T-helper 17 cell (primary cell): ENCODE measurements at regions not wholly inside any gene's neighbourhood (a gene's known extent, or its start where the extent isn't known, plus 50 kb on each side); places are given as distances from the start of the nearest gene placed in this dataset.

ENCODE experiments used
- ATAC-seq: fragments of 150-1000 bp; cut with Tn5 transposase; 2 replicates; pipeline ENCODE4 v1.10.0; 2021; ENCODE audit warnings: mild to moderate bottlenecking, moderate library complexity
- DNase-seq, 3 donors: peaks; one replicate each; pipeline versions ENCODE4 v3.0.0 to v3.0.0-alpha.2; 2020 to 2021
- H3K9me3 ChIP-seq: one replicate; pipeline ENCODE4 v1.7.0; 2013; ENCODE audit warnings: low read length, mild to moderate bottlenecking; ENCODE audit not compliant: control insufficient read depth, poor library complexity, severe bottlenecking
- H3K27ac Mint-ChIP-seq: one replicate; pipeline ENCODE4 v1.8.0; 2022; ENCODE audit warnings: mild to moderate bottlenecking, moderate library complexity, mixed read lengths
- H3K27me3 Mint-ChIP-seq: one replicate; pipeline ENCODE4 v1.8.0; 2022; ENCODE audit warnings: mixed read lengths
- H3K36me3 Mint-ChIP-seq: one replicate; pipeline ENCODE4 v1.8.0; 2022; ENCODE audit warnings: low read depth, mixed read lengths
- H3K4me1 Mint-ChIP-seq: one replicate; pipeline ENCODE4 v1.8.0; 2022; ENCODE audit warnings: mild to moderate bottlenecking, mixed read lengths
- H3K4me3 Mint-ChIP-seq: one replicate; pipeline ENCODE4 v1.8.0; 2022; ENCODE audit warnings: mild to moderate bottlenecking, moderate library complexity, mixed read lengths

DNA sequence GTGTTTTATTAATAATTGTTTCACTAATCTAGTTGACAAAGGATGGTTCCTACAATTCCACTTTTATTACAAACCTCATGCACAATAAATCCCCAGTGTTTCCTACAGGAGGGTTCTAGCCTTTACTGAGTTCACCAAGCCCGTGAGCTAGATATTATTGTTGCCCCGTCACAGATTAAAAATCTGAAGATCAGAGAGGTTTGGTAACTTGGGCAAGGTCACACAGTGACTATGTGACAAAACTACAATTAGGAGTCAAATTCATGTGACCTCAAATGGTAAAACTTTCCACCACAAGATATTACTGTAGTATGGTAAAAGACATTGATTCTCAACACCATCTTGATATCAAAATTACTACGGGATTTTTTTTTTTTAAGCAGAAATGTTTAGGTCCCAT is 124.6 kb downstream of the BTC start:
- no peaks in the 10 kb centered on the region for H3K9me3 ChIP-seq
- Mint-ChIP-seq H3K27ac (no peak overlapping the region), H3K36me3 (no peaks in the 10 kb centered on the region), H3K4me1 (peaks cover 8% of the 10 kb centered on the region), H3K4me3 (no peak overlapping the region), H3K27me3 (peaks cover 48% of the 10 kb centered on the region)
- DNase-seq (no peak), ATAC-seq (no peak)

GRCh38 chr4:74670583-74670982 is 123.7 kb downstream of the BTC start:
- DNase-seq, result no peak
- no peak for ATAC-seq
- H3K4me1 Mint-ChIP-seq, result peaks cover 10% of the 10 kb centered on the region
- no peak overlapping the region for H3K27ac Mint-ChIP-seq
- no peaks in the 10 kb centered on the region for H3K36me3 Mint-ChIP-seq
- no peaks in the 10 kb centered on the region for H3K9me3 ChIP-seq
- no peak overlapping the region for H3K4me3 Mint-ChIP-seq
- H3K27me3 Mint-ChIP-seq, result peaks cover 50% of the 10 kb centered on the region

DNA sequence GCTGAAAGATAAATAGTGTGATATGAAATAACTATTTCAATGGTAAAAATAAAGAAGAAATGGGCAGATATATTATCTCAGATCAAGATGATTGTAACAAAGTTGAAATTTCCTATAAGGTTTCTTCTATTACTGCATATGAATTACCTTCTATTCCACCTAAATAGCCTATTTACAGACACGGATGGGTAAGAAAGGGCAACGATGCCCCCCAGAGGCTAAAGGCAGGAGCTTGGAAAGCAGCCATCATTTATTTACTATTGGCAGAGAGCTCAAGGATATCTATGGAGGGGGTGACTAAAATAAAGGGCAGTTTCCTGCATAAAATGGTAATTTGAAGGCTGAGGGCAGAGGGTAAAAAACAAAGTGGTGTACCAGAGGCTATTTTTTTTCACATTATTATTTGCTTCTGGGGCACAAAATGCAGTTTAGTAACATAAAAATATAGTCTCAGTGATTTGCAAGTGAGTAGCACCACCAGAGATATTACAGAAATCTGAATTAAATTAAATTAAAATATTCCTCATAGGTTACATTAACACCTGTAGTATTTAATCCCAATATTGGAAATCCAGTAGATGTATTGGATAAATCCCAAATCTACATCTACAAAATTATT is 123.1 kb downstream of the BTC start:
- Mint-ChIP-seq H3K27me3 (peaks cover 49% of the 10 kb centered on the region), H3K4me3 (no peak overlapping the region), H3K27ac (no peak overlapping the region), H3K36me3 (no peaks in the 10 kb centered on the region), H3K4me1 (peaks cover 12% of the 10 kb centered on the region)
- DNase-seq (peak in 1 of 3 donors; percentile 33), ATAC-seq (peak; percentile 66)
- H3K9me3 ChIP-seq, result no peaks in the 10 kb centered on the region

GRCh38 chr4:74674750-74675149 is 119.6 kb downstream of the BTC start:
- no peak for DNase-seq
- peaks cover 33% of the 10 kb centered on the region for H3K27me3 Mint-ChIP-seq
- no peak for ATAC-seq
- H3K9me3 ChIP-seq, result no peaks in the 10 kb centered on the region
- peaks cover 8% of the 10 kb centered on the region for H3K4me1 Mint-ChIP-seq
- no peak overlapping the region for H3K27ac Mint-ChIP-seq
- H3K4me3 Mint-ChIP-seq, result no peak overlapping the region
- no peaks in the 10 kb centered on the region for H3K36me3 Mint-ChIP-seq

- H3K4me1 Mint-ChIP-seq, result peaks cover 6% of the 10 kb centered on the region
- DNase-seq (no peak), ATAC-seq (peak; percentile 63)
- peaks cover 29% of the 10 kb centered on the region for H3K27me3 Mint-ChIP-seq
- no peaks in the 10 kb centered on the region for H3K9me3 ChIP-seq
- no peaks in the 10 kb centered on the region for H3K36me3 Mint-ChIP-seq
- no peak overlapping the region for H3K27ac Mint-ChIP-seq
- no peak overlapping the region for H3K4me3 Mint-ChIP-seq
These were observed 118.5 kb downstream of the BTC start for GRCh38 chr4:74675673-74676279.

DNA sequence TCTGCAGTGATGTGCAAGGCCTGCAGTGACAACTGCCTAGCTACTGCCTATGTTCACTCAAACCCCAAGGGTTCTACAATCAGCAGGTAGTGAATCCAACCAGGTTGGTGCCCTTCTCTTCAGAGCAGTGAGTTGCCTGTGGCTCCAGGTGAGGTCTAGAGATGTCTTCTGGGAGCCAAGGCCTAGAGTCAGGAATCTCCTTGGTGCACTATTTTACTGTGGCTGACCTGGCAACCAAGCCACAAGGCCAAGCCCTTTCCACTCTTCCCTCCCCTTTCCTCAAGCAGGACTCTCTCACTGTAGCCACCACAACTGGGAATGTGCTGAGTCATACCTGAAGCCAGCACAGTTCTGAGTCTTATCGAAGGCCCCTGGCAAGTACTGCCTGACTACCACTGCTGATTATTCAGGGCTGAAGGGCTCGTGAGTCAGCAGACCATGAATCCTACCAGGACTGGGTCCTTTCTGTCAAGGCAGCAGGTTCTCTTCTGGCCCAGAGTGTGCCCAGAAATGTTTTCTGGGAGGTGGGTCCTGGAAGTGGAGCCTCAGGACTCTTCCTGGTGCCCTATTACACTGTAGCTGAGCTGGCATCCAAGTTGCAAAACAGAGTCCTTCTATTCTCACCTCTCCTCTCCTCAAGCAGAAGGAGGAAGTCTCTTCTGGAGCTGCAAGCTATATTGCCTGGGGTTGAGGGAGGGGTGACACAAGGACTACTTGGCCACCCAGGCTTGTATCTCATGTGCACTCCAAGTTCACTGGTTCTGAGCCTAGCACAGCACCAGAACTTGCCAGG is 111.6 kb downstream of the BTC start:
- no peak for ATAC-seq
- no peak overlapping the region for H3K27ac Mint-ChIP-seq

GRCh38 chr4:74692972-74693371 is 101.4 kb downstream of the BTC start:
- ATAC-seq, result no peak
- H3K36me3 Mint-ChIP-seq, result no peaks in the 10 kb centered on the region
- no peak for DNase-seq
- no peak overlapping the region for H3K4me3 Mint-ChIP-seq
- H3K4me1 Mint-ChIP-seq, result no peaks in the 10 kb centered on the region
- peaks cover 40% of the 10 kb centered on the region for H3K27me3 Mint-ChIP-seq
- no peak overlapping the region for H3K27ac Mint-ChIP-seq
- no peaks in the 10 kb centered on the region for H3K9me3 ChIP-seq

More for the DNA sequence above, 111.6 kb downstream of the BTC start:
- Mint-ChIP-seq H3K36me3 (peaks cover 4% of the 10 kb centered on the region), H3K27me3 (peaks cover 42% of the 10 kb centered on the region), H3K4me3 (no peak overlapping the region), H3K4me1 (no peaks in the 10 kb centered on the region)
- H3K9me3 ChIP-seq, result peaks cover 4% of the 10 kb centered on the region
- DNase-seq, result no peak
